EL (cell line): ENCODE measurements at regions not wholly inside any gene's neighbourhood (a gene's known extent, or its start where the extent isn't known, plus 50 kb on each side); places are given as distances from the start of the nearest gene placed in this dataset.
"Not testable (repeated sequence)": the region's sequence is repeated elsewhere in the genome, so short reads cannot be mapped to it uniquely, and the experiment has no call there.

Experiments
- DNase-seq: peaks from one replicate; pipeline ENCODE4 v3.0.0-alpha.2; 2016

DNA sequence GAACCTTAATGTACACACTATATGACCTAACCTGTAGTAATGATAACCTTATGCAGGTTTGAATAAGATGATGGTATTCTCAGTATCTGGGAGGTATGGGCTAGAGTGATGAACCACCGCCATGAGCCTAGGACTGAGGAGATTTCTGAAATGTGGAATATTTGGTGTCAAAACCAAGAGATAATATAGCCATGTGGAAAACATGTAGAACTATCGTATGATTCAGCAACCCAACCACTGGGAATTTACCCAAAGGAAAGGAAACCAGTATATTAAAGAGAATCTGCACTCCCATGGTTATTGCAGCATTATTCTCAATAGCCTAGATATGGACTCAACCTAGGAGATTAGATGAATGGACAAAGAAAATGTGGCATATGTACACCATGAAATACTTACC, 271.7 kb upstream of the BTG1 start:
- no peak for DNase-seq

DNA sequence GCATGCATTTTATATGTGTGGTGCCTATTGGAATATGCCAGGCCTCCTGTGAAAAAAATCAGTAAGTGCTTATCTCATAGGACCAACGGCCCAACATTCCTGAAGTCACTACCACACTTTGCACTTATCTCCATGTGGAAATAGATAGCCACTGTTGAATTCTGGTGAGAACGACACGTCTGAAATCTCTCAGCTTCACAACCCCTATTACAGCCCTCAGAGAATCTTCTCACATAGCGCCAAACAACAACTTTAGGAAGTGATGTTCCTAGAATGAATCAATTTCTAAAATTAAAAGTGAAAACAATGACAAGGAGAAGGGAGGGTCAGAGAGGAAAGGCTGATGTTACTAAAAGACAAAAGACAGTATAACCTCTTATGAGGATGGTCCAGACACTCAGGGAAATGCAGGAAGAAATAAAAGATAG, 270.8 kb upstream of the BTG1 start:
- DNase-seq = no peak

DNA sequence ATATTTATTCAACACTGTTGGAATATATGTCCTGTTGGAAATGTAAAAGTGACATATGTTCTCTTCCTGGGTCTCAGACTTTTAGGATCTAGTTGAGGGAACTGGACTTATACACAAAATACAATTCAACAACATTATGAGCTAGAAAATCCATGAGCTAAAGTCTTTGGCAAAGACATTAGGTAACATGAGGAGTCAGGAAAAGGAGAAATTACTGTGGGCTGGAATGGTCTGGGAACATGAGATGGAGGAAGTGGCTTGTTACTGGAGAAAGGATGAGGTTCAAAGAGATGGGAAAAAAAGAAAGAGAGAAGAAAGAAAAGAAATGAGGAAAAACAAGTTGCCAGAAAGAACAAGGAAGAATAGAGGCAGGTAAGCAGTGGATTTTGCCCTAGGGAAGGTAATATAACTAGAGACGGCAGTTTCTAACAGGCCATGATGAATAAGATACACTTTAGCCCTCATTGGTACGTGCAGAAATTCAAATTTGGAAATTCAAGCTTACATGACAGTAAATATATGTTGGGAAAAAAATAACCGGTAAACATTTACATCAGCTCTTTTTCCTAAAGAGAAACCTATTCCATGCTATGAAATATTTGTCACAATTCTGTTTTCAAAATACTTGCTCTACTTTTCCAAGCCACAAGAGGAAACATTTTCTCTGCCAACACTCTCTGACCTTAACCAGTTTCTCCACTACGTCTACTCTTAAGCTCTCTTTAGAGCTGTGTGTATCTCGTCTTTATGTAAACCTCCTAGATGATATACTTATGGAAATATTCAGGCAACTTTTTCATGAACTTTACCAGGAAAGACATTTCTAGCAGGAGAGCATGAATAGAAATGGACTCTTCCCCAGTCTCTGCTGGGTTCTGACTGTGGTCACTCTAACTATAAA, 268.8 kb upstream of the BTG1 start:
- no peak for DNase-seq

DNA sequence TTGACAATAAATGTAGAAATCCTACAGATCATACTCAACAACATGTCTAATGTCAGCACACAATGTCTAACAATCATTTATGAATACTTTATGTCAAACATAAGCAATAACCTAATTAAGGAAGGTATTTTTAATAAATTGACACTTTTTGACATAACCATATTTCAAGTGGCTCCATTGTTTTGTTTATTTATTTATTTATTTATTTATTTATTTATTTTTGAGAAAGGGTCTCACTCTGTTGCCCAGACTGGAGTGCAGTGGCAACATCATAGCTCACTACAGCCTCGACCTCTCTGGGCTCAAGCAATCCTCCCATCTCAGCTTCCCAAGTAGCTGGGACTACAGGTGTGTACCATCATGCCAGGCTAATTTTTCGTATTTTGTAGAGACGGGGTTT, 267.6 kb upstream of the BTG1 start:
- DNase-seq = no peak

DNA sequence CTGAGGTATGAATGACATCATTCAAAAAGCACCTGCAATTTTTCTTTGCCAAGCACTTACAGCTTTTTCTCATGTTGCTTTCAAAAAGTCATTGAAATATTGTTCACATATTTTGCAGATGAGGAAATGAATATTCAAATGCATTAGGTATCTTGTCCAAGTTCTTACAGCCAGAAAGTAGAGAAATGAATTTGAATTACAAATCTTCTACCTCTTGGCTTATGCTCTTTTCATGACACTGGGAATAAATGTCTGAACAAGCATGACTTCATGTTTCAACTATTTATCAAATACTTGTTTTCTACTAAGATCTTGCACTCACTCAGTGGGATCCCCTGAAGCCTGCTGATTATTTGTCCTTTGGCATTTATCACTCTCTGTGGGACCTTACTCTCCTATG, 267.2 kb upstream of the BTG1 start:
- DNase-seq = peak; percentile 8

DNA sequence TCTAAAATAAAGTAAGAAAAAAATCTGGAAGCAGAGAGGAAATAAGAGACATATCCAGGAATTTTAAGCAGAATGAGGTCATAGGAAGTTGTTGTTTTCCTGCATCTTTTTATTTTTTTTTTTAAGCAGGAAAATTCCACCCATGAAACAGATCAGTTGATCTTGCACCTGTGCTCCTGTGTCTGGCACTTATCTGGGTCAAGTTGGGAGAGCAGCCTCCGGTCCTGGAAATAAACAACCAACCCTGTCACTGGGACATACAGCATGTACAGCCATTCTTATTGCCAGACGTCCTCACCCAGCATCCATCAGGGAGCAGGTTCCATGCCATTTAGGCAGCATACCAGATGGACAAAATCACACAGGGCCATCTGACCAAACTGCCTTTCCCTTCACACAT, 266.0 kb upstream of the BTG1 start:
- DNase-seq = no peak

DNA sequence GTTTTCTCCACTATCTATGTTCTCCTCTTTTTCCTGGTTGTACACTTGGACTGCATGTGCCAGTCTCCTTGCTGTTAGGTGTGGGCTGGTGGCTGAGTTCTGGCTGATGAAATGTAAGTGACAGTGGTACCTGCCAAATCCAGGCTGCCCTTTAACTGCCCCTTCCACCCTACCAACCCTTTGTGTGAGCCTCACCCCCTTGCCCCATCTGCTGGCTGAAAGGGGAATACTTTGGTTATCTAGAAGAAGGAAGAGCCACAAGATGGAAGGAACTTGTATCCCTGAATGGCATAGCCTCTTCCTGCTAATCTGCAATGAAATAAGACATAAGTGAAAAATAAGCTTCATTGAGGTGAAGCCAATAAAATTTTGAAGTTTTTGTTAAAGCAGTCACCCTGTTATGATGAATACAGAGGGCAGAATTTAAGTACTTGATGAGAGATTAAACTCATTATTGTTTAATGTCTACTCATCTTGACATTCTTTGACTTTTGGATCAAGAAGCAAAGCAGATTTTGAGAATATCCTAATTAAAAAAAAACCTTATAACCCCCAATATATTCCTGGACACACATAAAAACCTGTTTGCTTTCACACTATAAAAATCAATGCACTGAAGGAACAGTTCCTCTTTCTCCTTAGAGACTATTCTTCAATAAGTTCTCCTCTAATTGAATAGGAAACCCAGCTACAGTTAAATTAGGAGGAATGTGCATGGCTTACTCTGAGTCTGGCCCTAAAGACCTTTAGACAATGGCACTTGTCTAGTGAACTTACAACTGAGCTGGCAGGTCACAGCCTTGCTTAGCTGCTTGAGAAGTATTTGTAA, 262.6 kb upstream of the BTG1 start:
- peak; percentile 39 for DNase-seq

DNA sequence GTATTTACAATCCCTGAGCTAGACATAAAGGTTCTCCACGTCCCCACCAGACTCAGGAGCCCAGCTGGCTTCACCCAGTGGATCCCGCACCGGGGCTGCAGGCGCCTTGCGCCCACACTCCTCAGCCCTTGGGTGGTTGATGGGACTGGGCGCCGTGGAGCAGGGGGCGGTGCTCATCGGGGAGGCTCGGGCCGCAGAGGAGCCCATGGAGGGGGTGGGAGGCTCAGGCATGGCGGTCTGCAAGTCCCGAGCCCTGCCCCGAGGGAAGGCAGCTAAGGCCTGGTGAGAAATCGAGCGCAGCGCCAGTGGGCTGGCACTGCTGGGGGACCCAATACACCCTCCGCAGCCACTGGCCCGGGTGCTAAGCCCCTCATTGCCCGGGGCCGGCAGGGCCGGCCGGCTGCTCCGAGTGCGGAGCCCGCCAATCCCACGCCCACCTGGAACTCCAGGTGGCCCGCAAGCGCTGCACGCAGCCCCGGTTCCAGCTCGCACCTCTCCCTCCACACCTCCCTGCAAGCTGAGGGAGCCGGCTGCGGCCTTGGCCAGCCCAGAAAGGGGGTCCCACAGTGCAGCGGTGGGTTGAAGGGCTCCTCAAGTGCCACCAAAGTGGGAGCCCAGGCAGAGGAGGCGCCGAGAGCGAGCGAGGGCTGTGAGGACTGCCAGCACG, 260.9 kb upstream of the BTG1 start:
- not testable (repeated sequence) for DNase-seq

DNA sequence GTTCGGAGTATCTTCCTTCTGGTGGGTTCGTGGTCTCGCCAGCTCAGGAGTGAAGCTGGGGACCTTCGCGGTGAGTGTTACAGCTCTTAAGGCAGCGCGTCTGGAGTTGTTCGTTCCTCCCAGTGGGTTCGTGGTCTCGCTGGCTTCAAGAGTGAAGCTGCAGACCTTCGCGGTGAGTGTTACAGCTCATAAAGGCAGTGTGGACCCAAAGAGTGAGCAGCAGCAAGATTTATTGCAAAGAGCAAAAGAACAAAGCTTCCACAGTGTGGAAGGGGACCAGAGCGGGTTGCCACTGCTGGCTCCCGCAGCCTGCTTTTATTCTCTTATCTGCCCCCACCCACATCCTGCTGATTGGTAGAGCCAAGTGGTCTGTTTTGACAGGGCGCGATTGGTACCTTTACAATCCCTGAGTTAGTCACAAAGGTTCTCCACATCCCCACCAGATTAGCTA, 260.2 kb upstream of the BTG1 start:
- DNase-seq = not testable (repeated sequence)

DNA sequence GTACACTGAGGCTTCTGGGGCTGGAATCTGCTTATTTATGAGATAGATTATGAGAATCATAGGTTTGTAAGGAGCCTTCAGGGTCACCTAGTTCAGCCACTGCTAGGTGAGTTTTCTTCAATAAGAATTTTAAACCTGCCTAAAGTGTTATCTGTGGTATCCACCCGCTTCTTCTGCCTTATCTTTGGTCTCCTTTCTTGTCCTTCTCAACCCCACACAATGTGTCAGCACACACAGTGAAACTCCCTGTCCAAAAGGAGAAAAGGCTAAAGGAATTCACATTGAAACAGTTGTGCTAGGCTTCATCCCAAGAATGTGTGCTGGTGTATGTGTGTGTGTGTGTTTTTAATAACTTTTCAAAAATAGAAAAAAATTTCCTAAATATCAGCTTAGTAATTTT, 259.3 kb upstream of the BTG1 start:
- no peak for DNase-seq

DNA sequence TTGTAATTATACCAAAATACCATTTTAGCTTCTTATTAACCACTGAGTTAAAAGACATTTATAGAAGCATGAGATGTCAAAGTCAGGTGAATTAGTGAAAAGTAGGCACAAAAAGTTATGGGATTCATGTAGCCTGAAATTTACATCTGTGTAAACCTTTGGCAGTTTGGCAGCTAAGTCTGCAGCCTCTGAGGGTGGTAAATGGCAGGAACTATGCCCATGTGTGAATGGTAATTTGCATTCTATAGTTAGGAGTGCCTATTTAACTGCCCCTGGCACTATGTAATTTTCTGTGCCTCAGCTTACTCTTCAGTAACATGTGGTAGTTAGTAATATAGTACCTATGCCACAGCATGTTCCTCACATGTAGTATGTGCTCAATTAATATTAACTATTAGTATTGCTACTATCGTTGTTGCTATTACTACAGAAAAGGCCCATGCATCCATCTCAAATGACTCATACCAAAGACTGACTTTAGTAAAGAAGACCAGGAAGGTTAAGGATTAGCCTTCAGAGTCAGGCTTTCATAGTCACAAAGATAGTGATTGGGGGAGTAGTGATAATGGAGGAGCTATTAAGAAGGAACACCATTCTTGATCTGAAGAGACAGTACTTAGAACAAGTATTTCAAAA, 258.7 kb upstream of the BTG1 start:
- DNase-seq = no peak

DNA sequence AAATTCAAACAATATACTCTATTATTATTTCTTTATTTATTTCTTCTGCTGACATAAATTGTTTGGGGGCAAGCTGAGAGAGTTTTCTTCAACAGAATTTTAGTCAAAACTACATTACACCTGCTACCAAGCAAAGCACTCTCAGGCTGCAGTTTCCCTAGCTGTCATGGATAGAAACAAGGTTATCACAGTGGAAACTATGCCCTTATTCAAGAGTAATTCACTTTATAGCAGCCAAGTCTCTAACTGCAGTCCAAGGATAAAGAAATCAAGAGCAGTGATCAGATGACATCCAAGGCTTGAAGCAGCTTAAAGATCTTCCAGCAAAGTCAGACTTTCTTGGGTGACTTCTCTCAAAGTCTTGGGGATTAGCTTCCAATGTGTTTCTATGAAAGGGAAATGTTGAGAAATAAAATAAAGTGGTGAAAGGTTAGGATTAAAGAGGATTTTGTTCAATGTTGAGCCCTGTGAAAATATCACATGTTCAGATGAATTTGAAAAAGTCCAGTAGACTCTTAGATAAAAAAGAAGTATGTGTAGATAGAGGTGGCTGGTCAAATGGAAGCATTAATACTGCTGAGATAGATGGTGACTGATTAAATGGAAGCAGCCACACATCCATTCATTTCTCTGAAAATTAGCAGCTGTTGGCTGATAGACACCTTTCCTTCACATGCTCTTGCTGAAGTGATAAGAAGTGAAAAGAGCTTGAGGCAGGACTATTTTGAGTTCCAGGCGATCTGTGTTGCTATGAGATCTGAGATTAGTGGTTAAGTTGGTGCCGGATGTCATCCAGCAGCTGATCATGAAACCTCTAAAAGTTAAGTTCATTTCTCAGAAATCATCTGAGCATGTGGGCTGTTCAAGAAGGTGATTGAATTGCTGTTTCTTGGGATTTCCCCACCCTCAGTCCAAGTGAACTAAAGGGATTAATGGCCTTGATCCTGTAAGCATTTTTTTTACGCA, 257.8 kb upstream of the BTG1 start:
- no peak for DNase-seq

DNA sequence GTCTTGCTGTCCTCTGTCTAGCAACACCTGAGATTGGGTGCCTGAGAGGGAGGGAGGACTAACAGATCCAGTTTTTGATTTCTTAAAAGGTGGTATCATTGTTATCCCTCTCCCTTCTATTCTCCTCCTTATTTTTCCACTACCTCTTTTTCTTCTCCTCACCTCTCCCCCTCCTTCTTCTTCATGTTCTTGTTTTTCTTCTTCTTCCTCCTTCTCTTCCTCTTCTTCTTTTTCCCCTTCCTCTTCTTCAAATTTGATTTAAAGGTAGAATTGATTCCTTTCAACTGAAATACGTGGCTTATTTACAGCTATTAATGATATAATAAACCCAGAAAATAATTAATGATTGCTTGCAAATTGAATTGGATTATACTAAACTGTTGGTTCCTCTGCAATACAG, 256.8 kb upstream of the BTG1 start:
- DNase-seq = no peak

DNA sequence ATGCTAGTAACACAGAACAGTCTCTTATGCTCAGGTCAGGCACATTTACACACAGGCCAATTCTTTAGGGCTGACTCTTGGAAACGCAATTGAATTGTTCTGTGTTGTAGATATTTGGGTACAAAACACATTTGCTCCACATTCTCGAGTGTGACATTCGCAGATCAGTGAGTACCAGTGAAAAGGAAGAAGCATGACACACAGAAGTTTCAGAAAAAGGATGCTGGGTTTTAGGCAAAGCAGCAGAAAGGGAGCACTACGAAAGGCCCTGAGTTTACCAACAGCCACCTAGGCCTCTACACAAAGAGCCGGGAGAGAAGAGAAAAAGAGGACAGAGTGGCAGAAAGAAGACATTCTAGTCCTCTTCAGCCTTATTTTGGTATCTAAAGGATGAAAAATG, 254.4 kb upstream of the BTG1 start:
- no peak for DNase-seq

DNA sequence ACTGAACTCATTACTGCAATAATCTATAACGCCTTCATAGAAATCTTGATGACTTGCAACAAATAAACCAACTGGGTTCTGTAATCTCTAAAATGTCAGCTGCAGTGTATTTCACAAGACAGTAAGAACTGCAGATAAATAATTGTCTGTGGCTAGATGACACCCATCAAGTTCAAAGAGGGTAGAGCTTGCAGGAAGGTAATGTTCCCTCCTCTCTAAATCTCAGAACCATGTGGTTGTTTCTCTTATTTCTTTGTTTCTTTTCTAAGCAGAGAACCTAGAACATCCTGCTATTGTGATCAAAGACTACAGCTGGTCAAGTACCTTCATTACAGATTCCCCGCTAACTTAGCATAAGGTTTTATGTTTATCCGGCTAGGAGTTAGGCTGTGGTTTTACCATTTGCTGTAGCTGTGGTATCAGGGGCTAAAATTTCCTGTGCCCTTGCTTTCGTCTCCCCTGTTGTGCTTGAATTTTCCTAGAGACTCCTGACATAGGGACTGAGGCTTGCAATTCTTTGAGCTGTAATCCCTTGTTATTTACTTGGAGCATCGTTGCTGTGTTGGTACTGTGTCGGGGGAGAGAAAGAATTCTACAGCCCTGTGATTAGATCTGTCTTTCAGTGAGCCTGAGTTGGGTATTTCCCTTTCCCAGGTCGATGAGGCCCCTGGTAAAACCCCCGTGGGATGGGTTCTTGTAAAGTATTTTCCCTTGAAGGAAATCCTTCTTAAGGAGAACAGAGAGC, 253.1 kb upstream of the BTG1 start:
- DNase-seq = no peak

DNA sequence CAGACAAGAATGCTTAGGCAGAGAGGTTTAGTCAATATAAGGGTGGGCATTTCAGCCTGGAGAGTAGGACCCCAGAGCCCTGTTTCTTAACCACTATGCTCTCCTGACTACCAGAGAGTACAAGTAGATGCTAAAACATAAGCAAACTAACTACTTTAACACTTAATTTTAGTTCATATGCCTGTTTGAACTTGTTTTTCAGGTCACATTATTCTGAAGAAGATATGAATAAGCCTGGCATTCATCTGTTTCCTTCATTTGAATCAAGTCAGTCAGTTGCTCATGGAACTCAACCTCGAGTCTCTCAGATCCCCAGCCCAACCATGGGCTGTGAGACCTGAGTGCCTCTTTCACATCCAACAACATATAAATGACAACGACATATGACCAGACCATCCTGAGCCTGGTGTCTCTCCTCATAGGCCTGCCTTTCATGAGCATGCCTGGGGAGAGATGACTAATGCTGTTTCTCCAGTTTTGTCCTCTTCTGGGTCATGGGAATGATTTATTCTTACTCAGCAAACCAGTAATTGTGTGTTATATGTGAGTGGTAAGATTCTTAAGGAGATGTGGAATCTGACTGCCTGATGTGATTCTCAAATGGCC, 251.1 kb upstream of the BTG1 start:
- peak; percentile 65 for DNase-seq

DNA sequence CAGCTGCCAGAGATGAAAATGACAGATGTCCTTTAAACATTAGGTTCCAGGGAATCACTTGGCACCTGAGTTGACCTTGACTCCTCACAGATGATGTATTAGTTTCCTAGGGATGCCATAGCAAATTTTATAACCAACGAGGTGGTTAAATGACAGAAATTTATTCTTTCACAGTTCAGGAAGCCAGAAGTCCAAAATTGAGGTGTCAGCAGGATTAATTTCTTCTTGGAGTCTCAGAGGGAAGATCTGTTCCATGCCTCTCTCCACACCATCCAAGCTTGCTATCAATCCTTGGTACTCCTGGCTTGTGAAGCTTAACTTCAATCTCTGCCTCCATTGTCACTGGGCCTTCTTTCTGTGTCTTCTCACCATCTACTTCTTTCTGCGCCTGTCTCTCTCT, 249.7 kb upstream of the BTG1 start:
- DNase-seq = no peak

DNA sequence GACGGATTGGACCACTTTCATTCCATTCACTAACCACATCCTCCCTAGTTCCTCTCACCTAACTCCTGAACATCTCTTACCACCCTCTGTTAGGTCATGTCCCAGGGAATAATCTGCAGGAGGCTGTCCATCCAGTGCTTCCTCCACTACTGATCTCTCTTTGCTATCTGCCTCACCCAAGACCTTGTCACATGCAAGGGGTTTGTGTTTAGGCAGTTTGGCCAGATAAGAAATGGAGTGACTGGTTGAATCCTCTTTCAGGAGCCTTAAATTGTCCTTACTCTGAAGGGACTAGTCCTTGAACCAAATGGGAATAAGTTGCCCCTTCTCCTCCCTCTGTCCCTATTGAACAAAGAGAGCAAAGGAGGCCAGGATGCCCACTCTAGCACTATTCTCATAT, 249.2 kb upstream of the BTG1 start:
- DNase-seq = no peak

DNA sequence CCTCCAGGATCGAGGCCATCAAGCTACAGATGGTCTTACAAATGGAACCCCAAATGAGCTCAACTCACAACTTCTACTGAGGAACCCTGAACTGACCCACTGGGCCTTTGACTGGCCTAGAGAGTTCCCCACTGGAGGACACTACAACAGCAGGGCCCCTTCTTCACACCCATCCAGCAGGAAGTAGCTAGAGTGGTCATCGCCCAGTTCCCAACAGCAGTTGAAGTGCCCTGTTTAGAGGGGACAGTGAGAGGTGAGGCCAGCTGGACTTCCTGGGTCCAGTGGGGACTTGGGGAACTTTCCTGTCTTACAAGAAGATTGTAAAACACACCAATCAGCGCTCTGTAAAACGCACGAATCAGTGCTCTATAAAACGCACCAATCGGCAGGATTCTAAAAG, 247.9 kb upstream of the BTG1 start:
- DNase-seq = no peak

DNA sequence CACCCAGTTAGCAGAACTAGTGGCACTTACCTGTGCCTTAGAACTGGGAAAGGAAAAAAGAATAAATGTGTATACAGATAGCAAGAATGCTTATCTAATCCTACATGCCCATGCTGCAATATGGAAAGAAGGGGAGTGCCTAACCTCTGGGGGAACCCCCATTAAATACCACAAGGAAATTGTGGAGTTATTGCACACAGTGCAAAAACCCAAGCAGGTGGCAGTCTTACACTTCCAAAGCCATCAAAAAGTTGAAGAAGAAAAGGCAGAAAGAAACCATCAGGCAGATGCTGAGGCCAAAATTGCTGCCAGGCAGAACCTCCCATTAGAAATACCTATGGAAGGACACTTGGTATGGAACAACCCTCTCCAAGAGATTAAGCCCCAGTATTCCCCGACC, 246.1 kb upstream of the BTG1 start:
- not testable (repeated sequence) for DNase-seq

DNA sequence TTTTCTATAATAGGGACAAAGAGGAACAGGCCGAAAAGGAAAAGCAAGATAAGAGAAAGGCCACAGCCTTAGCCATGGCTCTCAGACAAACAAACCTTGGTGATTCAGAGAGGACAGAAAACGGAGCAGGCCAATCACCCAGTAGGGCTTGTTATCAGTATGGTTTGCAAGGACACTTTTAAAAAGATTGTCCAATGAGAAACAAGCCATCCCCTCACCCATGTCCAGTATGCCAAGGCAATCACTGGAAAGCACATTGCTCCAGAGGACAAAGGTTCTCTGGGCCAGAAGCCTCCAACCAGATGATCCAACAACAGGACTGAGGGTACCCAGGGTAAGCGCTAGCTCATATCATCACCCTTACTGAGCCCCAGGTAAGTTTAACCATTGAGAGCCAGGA, 243.8 kb upstream of the BTG1 start:
- no peak for DNase-seq
